B cell (primary cell): ENCODE measurements at regions not wholly inside any gene's neighbourhood (a gene's known extent, or its start where the extent isn't known, plus 50 kb on each side); places are given as distances from the start of the nearest gene placed in this dataset.

Source experiments
- ATAC-seq: fragments of 200-7000 bp; cut with Tn5 transposase; one replicate; pipeline ENCODE4 v1.10.0; 2021; ENCODE audit warnings: low read depth, mild to moderate bottlenecking, moderate number of reproducible peaks, moderate library complexity
- CTCF ChIA-PET: fragments of 350-600 bp; sonication (Branson Sonifier 250); formaldehyde crosslinking; loops from one replicate; lab custom pipeline; 2021; ENCODE audit warnings: antibody characterized with exemption, inconsistent platforms; lab: Charles Lee
- POLR2A ChIA-PET: fragments of 350-600 bp; sonication (Branson Sonifier 250); formaldehyde crosslinking; loops from one replicate; lab custom pipeline; 2021; ENCODE audit warnings: antibody characterized with exemption; lab: Charles Lee
- DNase-seq: peaks from one replicate; pipeline ENCODE4 v3.0.0; 2013
- H2AFZ ChIP-seq: 2 replicates; pipeline ENCODE4 v1.6.1; 2012; ENCODE audit warnings: mild to moderate bottlenecking, low read depth, low read length; ENCODE audit not compliant: insufficient read depth, poor library complexity, severe bottlenecking
- H3K27ac ChIP-seq, 2 donors: 1 replicate in 1 of 2; 2 replicates in 1 of 2; pipeline ENCODE4 v1.5.1; 2012 to 2013; ENCODE audit warnings: low read length in 2 of 2, mild to moderate bottlenecking in 2 of 2, moderate library complexity in 1 of 2
- H3K27me3 ChIP-seq, 4 experiments: fragments of 200-600 bp in 1 of 4; sonication (generic) in 1 of 4; replicated peaks in 1 of 4; 1 replicate in 2 of 4; 2 replicates in 2 of 4; pipeline versions ENCODE4 v1.6.1 to v1.7.0; 2013 to 2016; ENCODE audit warnings: low read length in 3 of 4, mild to moderate bottlenecking in 2 of 4, mixed read lengths in 1 of 4, moderate library complexity in 1 of 4; ENCODE audit not compliant: insufficient read depth in 4 of 4, control insufficient read depth in 3 of 4; ENCODE audit errors: control extremely low read depth in 1 of 4
- H3K36me3 ChIP-seq, 2 experiments: replicated peaks in 1 of 2; 1 replicate in 1 of 2; 2 replicates in 1 of 2; pipeline versions ENCODE4 v1.6.1 to v1.7.1; 2013; ENCODE audit warnings: low read length in 1 of 2; ENCODE audit not compliant: insufficient read depth in 2 of 2, control insufficient read depth in 1 of 2; ENCODE audit errors: control extremely low read depth in 1 of 2, extremely low read depth in 1 of 2
- H3K4me1 ChIP-seq, 2 donors: fragments of 200-600 bp in 1 of 2; sonication (generic) in 1 of 2; 1 replicate in 1 of 2; 2 replicates in 1 of 2; pipeline versions ENCODE4 v1.5.1 to v1.6.1; 2013 to 2017; ENCODE audit warnings: low read length in 2 of 2; ENCODE audit not compliant: control insufficient read depth in 2 of 2, insufficient read depth in 2 of 2
- H3K4me2 ChIP-seq: replicated peaks from 2 replicates; pipeline ENCODE3; 2012; ENCODE audit warnings: mild to moderate bottlenecking, low read depth, low read length; ENCODE audit not compliant: poor library complexity, severe bottlenecking
- H3K4me3 ChIP-seq, 5 experiments: fragments of 200-600 bp in 1 of 5; sonication (generic) in 1 of 5; 1 replicate in 3 of 5; 2 replicates in 2 of 5; pipeline versions ENCODE4 v1.5.1 to v1.7.0; 2011 to 2016; ENCODE audit warnings: low read length in 4 of 5, mild to moderate bottlenecking in 4 of 5, low read depth in 2 of 5, control low read depth in 1 of 5, moderate library complexity in 1 of 5; ENCODE audit not compliant: insufficient read depth in 1 of 5; ENCODE audit errors: control extremely low read depth in 1 of 5, extremely low read depth in 1 of 5
- H3K79me2 ChIP-seq: fragments of 200-600 bp; sonication (generic); one replicate; pipeline ENCODE4 v1.6.0; 2016; ENCODE audit warnings: low read length; ENCODE audit not compliant: control insufficient read depth, insufficient read depth
- H3K9ac ChIP-seq: fragments of 200-600 bp; sonication (generic); 2 replicates; pipeline ENCODE4 v1.6.1; 2017; ENCODE audit warnings: mild to moderate bottlenecking, low read length, moderate library complexity
- H3K9me3 ChIP-seq, 3 donors: one replicate each; pipeline versions ENCODE4 v1.6.1 to v1.7.1; 2013; ENCODE audit warnings: low read length in 2 of 3; ENCODE audit not compliant: control insufficient read depth in 2 of 3, insufficient read depth in 1 of 3; ENCODE audit errors: control extremely low read depth in 1 of 3
- H4K20me1 ChIP-seq: 2 replicates; pipeline ENCODE4 v1.6.0; 2012; ENCODE audit warnings: mild to moderate bottlenecking, low read length; ENCODE audit not compliant: insufficient read depth, control insufficient read depth, poor library complexity, severe bottlenecking
- H3K27ac Mint-ChIP-seq: one replicate; pipeline ENCODE4 v1.8.0; 2021; ENCODE audit warnings: mixed read lengths
- H3K27me3 Mint-ChIP-seq: one replicate; pipeline ENCODE4 v1.8.0; 2021; ENCODE audit warnings: mixed read lengths
- H3K4me1 Mint-ChIP-seq: one replicate; pipeline ENCODE4 v1.8.0; 2021; ENCODE audit warnings: mixed read lengths
- H3K4me3 Mint-ChIP-seq: one replicate; pipeline ENCODE4 v1.8.0; 2021; ENCODE audit warnings: mixed read lengths
- H3K9me3 Mint-ChIP-seq: one replicate; pipeline ENCODE4 v1.8.0; 2022; ENCODE audit warnings: mixed read lengths; ENCODE audit not compliant: insufficient read depth
- EZH2 ChIP-seq: IDR thresholded peaks from 2 replicates; pipeline ENCODE4 v1.6.1; 2012; ENCODE audit warnings: borderline replicate concordance, low read depth, mild to moderate bottlenecking, moderate library complexity, low read length; ENCODE audit not compliant: insufficient read depth, poor library complexity, severe bottlenecking
- WGBS: methylation state at CpG from one replicate; pipeline ENCODE4 v1.1.5; 2013; ENCODE audit warnings: missing lambda C conversion rate; ENCODE audit not compliant: insufficient coverage; 5-methylcytosine and 5-hydroxymethylcytosine counted together
- intact Hi-C: fragments of 100-400 bp; cut with micrococcal nuclease; formaldehyde crosslinking; loops from one replicate; pipeline ENCODE4 v1.10.0; 2022
- TF ChIP-seq, protein P1 (sequence below): fragments of 200-600 bp; IDR thresholded peaks from one replicate; pipeline ENCODE4 v1.8.0; 2022; ENCODE audit warnings: antibody characterized with exemption, mild to moderate bottlenecking

DNA sequence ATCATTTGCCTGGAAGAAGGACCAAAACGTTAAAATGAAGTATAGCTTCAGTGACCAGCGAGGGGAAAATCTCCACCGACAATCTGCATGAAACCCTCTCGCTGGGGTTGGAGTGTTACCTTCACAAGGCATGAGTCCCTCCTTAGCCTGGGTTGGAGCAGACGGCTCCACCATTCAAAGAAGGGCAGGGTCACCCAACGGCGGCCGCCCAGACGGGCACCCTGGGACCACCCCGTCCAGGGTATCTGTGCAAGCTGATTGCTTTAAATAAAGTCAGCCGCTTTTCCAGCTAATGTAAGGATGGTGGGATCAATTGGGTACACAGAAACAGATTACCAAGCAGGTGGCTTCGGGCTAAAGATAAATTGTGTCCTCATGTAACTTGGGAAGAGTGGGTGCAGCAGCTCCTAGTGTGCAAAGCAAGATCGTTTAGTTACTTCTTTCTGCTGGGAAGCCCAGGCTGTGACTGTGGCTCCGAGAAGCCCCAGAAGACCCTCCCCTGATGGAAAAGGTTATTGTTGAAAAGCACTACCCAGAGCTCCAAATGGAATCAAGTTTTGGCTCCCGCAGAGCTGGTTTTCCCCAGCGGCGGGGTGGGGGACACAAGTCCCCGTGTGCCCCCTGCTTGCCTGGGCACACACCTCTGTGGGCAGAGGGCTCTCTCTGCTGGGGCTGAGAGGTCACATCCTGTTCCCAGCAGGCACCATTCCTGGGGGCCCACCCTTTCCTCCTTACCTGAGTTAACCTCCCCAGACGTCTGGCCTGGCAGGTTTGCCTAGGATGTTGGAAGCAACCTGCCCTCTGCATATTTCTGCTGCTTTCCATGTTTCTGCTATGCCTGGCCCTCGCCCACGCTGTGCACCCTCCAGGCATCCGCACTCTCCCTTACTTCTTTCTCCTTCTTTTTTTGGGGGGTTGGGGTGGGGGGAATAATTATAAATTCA lies 318.6 kb upstream of the DIO3 start:
- H3K27me3 ChIP-seq, result peaks cover 0 to 4% (median 0%) of the 10 kb centered on the region in 4 experiments
- Mint-ChIP-seq H3K9me3 (peaks cover 3% of the 10 kb centered on the region), H3K27me3 (no peaks in the 10 kb centered on the region), H3K27ac (no peak overlapping the region), H3K4me1 (no peaks in the 10 kb centered on the region), H3K4me3 (no peak overlapping the region)
- no peaks in the 10 kb centered on the region for H3K4me1 ChIP-seq
- intact Hi-C loops, result no loop called here
- H3K79me2 ChIP-seq, result no peaks in the 10 kb centered on the region
- no peaks in the 10 kb centered on the region for H4K20me1 ChIP-seq
- H2AFZ ChIP-seq, result no peak overlapping the region
- ATAC-seq (no peak), DNase-seq (no peak)
- H3K27ac ChIP-seq, result no peak overlapping the region
- ChIA-PET POLR2A (no interaction called here), CTCF (no interaction called here)
- H3K9ac ChIP-seq, result no peak overlapping the region
- H3K4me2 ChIP-seq, result no peak overlapping the region
- H3K36me3 ChIP-seq, result no peaks in the 10 kb centered on the region
- peaks cover 0 to 25% (median 3%) of the 10 kb centered on the region in 3 donors for H3K9me3 ChIP-seq
- 89% methylated on average over 18 of the region's 22 CpGs for WGBS
- no peak overlapping the region for H3K4me3 ChIP-seq
- TF ChIP-seq, protein P1, sequence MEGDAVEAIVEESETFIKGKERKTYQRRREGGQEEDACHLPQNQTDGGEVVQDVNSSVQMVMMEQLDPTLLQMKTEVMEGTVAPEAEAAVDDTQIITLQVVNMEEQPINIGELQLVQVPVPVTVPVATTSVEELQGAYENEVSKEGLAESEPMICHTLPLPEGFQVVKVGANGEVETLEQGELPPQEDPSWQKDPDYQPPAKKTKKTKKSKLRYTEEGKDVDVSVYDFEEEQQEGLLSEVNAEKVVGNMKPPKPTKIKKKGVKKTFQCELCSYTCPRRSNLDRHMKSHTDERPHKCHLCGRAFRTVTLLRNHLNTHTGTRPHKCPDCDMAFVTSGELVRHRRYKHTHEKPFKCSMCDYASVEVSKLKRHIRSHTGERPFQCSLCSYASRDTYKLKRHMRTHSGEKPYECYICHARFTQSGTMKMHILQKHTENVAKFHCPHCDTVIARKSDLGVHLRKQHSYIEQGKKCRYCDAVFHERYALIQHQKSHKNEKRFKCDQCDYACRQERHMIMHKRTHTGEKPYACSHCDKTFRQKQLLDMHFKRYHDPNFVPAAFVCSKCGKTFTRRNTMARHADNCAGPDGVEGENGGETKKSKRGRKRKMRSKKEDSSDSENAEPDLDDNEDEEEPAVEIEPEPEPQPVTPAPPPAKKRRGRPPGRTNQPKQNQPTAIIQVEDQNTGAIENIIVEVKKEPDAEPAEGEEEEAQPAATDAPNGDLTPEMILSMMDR, result no peak
- TF ChIP-seq EZH2, result no peak
